HuH-7 (cell line): ENCODE measurements at regions not wholly inside any gene's neighbourhood (a gene's known extent, or its start where the extent isn't known, plus 50 kb on each side); places are given as distances from the start of the nearest gene placed in this dataset.
"Not testable (repeated sequence)": the region's sequence is repeated elsewhere in the genome, so short reads cannot be mapped to it uniquely, and the experiment has no call there.

ENCODE experiments used
- DNase-seq: peaks from one replicate; pipeline ENCODE4 v3.0.0; 2011; ENCODE audit warnings: low spot score

DNA sequence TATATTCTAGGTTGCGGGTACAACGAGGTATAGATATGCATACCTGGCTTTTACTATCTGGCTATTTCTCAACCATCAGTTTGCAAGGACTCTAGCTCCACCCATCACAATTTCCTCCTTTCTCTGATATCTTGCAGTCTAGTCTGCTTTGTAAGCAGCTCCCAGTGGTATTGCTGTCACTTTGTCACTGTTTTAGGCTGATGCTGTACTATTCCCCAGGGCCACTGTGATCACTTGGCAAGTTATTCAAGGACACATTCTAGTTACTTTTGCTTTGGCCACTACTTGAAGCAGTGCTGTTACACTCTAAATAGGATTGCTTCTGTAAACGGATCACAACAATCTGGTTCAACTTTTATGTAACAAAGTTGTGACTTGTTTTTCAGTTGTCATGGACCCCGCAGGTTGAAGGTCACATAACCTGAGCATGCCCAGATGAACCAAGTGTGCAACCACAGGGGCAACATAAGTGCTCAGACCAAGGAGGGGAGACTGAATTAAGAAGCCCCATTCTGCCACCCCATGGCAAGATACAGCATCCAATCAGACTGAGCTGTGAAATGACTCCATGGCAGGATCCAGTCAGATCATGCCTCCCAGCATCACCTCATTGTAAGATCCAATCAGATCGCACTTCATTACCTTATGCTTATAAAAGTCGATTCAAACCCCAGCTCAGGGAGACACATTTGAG lies 588.4 kb upstream of the CITED2 start:
- no peak for DNase-seq

DNA sequence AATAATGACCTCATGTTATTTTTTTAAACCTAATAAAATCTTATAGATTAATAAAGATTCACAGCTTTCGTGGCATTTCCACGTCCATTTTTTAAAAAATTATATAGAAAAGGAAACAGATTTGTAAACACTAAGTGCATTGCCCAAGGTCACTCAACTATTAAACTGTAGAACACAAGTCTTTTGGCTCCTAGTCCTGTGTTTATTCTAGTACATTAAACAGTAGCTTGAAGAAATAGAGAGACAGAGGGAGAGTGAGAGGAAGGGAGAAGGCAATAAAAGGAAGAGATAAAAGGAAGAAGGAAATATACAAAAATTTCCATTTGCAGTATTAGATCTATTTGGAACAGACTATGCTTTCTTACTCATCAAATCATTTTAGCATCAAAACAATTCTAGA lies 586.7 kb upstream of the CITED2 start:
- no peak for DNase-seq

DNA sequence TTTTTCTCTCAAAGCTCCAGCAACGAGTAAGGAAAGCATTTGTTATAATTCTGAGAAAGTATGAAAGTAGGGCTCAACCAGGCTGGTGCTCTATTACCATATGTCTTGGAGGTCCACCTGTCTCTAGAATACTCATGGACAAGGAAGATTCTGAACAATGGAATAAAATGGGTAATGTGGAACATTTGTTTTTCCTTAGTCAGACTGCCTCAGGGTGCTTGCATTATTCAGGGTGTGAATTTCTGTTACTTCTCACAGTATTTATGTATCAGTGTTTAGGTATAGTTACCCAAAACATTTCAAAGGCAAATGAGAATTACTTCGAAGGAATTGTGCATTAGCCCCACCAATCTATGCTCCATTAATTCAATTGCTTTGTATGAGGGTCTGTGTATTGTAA lies 586.2 kb upstream of the CITED2 start:
- DNase-seq, result no peak

DNA sequence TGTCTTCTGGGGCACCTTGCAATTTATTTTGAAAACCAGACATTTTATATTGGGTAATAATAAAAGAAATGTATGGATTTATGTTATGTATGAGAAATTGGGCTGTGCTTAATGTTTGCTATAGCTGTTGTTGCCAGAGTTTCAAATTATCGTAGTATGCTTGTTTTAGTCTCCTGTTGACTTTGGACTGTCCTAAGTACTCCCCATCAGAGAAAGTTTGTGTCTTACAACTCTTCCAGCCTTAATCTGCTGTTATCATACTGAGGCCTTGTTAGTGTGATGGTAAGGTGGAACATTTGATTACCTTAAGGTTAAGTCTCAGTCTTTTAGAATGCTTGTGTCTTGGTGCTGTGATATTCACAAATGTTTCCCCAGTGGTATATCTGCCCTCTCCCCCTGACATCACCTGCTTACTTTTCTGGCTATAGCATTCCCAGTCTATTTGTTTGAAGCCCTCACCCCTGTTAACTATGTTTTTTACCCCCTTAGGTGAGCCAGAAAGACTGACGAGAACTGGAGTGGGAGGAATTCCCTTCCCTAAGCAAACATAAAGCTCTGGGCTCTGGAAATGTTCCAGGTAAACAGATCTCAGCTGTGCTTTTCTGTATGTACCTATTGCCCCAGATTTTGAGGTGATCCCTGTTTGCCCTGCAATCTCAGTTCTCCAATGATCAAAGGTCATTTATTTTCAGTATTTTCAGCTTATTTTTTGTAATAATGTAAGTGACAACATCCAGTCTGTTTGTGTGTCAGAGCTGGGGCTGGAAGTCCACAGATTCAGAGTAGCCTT lies 581.1 kb upstream of the CITED2 start:
- DNase-seq, result peak; percentile 58

DNA sequence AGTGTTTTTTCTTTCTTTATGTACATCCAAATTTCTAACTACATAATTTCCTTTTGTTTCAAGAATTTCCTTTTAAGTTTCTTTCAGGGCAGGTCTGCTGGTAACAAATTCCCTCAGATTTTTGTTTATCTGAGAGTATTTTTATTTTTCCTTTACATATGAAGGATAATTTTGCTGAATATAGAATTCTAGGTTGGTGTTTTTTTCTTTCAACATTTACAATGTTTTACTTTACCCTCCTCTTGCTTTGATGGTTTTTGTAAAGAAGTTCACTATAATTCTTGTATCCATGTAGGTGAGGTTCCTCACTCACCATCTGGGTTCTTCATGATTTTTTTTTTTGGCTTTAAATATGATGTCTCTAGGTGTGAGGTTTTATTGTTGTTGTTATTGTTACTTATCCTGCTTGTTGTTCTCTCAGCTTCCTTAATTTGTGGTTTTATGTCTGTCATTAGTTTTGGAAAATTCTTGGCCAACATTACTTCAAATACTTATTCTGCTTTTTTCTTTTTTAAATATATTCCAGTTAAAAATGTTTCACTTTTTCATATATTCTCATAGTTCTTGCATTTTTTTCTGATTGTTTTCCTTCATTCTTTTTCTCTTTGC lies 580.1 kb upstream of the CITED2 start:
- DNase-seq, result no peak

DNA sequence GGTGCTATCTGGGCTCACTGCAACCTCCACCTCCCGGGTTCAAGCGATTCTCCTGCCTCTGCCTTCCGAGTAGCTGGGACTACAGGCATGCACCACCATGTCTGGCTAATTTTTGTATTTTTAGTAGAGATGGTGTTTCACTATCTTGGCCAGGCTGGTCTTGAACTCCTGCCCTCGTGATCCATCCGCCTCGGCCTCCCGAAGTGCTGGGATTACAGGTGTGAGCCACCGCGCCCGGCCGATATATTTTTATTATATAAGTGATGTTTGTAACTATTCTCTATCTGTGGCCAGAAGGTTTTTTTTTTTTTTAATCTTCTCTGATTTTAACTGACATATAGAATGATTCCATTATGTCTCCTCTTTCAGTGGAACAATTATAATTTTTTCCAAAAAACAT lies 579.3 kb upstream of the CITED2 start:
- DNase-seq, result not testable (repeated sequence)

DNA sequence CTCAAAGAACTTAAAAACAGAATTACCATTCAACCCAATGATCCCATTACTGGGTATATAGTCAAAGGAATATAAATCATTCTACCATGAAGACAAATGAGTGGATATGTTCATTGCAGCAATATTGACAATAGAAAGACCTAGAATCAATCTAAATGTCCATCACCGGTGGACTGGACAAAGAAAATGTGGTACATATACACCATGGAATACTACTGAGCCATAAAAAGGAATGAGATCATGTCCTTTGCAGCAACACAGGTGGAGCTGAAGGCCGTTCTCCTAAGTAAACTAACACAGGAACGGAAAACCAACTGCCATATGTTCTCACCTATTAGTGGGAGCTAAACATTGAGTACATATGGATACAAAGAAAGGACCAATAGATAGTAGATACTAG lies 576.7 kb upstream of the CITED2 start:
- DNase-seq, result no peak

DNA sequence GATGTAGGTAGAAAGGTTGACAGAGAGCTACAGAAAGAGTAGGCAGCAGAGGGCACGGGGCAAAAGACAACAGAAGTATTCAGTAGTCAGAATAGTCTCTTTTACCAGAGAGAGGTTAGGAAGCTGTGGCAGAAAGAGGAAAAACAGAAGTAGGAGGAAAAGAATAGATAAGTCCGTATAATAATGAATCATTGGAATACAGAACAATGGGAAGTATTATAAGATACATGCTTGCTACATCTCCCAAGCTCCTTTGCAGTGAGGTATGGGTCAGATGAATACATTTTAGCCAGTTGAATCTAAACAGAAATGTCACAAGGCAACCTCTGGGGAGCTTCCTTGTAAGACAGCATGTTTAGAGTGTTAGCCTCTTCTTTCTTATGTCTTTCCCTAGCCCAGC lies 570.5 kb upstream of the CITED2 start:
- DNase-seq, result no peak

DNA sequence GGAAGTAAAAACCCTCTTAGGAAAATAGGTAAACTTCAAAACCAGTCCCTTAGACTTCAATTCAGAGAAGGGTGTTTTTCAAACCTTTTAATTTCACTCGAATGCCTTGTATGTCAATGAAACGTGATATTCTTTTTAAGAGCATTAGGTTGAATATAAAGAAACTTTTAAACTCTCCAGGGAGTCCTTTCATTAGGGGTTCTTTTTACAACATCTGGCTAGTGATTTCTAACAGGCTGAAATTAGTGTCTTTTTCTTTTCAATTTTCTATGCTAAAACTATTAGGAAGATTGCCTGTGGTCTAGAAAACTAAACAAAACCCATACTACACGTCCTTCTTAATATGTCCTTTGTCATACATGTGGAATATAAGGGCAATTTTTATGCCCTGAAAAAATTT lies 569.7 kb upstream of the CITED2 start:
- no peak for DNase-seq

DNA sequence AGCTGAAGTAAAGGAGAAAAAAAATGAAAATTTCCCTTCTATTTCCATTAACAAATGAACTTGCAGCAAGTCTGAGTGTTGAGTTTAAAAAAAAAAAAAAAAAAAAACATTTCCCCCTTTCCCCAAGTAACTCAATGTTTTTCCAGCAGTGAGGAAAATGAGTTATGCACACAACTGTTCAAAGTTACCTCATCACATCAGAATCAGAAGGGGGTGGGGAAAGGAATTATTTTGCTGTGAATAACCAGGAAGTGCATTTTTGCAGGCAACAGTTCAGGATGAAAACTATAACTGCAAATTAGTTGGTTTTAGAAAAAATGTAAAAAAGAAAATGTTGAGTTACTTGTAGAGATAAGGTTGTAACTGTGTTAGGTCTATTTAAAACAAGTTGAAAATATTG lies 568.9 kb upstream of the CITED2 start:
- peak; percentile 50 for DNase-seq

DNA sequence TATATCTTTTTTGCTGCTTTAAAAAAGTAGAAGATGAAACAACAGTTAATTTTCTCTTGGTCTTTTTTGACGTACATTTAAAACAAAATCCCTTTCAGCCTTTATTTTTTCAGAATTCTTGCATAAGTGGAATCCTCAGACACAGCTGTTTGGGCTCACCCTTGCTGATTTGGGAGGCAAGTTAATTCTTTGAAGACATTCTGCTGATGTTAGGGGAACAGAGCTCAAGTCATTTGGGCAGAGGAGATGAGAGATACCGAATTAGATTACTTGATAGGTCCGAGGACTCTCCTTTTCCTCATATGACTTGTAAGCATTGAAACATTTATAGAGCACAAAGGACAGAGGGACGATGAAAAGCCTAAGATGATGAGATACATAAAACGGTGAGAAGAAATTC lies 567.9 kb upstream of the CITED2 start:
- no peak for DNase-seq

DNA sequence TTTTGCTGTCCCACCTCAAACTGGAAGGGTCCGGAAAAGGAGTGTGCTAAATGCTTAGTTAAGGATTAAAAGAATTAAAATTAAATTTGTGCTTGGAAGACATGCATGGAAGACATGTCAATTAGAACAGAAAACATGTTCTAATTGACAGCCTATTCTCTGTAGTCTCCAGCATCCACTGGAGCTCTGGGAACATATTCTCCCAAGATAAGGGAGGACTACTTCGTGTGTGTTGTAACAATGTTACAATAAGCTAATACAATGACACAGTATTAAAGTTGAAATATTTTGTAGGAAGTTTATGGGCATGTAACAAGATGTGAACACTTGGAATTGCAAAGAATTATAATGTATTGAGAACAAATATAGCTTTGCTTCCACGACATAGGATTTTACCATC lies 567.4 kb upstream of the CITED2 start:
- DNase-seq, result no peak

DNA sequence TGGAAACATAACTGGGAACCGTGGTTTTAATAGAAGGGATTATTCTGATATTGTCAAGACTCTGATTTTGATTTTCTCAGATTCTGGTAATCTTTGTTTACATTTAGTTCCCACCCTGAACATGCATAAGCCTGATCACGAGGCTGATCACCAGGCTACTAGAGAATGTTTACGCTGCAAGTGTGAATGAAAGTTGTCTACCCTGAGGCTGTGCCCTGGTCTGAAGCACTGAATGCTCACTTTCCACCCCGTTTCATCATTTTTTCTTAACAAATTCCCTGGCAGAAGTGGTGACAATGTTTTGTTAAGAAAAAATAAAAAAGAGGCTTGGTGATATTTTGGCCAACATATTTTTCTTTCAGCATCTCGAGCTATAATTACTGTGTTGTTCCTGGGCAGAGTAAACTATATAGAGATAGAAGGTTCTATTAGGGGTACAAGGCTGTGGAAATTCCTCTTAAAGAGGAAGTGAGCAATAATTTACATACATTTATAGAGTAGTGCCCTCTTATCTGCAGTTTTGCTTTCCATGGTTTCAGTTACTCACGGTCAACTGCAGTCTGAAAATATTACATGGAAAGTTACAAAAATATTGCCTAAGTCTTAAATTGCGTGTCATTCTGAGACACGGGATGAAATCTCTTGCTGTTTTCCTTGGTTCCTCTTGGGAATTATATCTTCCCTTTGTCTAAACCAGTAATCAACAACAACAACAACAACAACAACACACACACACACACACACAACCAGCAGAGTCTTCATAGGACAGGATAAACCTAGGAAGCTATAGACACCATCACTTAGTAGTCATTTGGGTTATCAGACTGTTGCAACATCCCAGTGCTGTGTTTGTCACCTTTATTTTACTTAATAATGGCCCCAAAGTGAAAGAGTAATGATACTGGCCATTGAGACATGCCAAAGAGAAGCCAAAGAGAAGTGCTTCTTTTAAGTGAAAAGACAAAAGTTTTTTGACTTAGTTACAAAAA lies 566.6 kb upstream of the CITED2 start:
- DNase-seq, result no peak

DNA sequence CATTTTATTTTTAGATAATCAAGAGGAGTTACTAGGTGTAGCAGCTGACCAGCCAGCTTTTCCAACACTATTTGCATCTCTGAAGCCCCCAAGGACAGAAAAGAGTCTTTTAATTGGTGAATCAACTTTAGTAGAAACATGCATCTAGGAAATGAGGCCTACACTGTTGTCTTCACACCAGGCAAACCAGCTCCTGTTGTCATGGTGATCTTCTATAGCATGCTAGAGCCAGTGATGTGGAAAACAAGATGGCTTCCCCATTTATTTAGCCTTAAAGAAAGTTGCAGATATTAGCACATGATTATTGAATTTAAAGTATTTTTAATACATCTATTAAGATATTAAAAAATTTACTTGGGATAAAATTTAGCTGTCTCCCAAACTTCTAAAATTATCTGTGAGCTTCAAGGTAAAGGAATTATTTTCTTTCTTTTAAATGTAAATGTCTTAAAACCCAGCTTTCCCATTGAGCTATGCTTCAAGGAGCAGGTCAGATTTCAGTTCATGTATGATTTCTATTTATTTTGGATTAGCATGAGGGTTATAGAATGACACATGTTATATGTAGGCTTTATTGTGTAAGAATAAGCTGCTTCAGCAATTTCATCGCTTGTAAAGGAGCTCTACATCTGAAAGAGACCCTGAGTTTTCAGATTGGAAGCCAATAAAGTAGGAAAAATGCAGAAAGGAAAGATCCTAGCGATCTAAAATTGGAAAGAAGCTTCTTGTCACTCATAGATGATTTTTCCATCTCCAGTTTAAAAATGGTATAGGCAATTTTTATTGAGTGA lies 564.9 kb upstream of the CITED2 start:
- DNase-seq, result no peak

DNA sequence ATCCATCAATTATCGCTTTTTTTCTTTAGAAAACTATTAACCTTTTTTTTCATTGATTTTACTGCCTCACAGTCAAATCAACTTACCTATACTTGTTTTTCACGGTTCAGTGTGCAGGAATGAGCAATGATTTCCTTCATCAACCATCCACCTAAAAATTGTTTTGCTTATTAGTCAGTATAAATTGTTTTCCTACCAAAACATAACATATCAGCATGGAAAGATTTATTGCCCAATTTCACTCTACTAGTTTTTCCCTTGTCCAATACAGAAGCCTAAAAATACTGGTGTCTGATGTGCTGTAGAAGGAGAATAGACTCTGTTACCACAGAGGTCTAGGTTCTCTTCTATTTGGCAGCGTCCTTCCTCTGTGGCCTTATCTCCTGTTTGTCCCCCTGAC lies 558.2 kb upstream of the CITED2 start:
- no peak for DNase-seq

DNA sequence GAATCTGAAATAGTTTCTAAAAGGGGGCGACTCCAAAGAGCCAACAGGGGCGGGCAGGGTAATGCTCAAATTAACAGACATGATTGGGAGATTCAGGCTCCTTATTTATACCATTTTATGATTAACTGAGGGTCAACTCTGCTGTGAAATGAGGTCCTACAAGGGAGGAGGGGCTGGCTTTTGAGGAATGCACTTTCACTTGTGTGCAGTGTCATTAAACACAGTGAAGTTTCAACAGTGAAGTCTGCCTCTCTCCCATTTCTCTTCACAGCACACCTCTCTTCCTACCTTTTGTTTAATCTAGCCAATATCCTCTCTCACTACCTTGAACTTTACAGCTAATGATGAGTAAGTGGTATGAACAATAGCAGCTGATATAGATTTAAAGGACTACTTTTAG lies 557.3 kb upstream of the CITED2 start:
- DNase-seq, result peak; percentile 28

DNA sequence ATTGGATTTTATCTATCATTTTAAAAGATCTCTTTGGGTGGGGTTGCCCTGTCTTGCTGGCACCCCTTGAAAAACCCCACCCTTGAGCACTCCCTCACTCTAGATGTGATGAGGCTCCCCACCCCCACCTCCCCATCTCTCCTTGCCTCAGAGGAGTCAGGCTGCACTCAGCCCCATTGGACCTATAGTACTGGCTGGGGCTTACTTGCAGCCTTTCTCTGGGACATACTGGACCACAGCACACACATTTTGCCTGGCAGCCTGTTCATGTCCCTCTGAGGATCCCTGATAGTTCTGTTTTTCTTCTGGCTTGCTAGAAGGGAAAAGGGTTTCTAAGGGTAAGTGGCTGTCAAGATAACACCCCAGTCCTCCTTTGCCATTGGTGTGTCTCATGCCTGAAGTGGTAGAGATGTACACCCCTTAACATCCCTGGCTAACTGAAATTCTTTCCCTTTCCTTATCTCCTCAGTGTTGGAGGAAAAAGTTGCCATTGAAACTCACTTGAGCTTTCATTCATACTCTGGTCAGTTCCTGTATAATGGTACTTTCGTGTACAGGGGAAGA lies 553.4 kb upstream of the CITED2 start:
- no peak for DNase-seq

DNA sequence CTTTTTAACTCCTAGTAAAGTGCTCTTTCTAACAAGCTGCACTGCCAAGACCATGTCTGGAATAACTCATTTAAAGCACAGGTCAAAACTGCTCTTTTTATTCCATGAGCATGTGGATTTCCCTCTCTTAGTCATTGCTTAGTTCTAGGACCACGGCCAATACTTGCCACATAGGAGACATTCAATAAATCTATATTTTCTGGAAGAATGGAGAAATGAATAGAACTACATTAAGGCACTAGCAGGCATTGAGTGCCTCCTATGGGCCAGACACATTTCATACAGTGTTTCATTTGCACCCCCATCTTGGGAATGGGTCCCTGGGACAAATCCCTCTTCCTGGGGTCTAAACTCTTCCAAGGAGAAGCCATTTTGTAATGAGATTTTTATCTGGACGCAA lies 552.8 kb upstream of the CITED2 start:
- no peak for DNase-seq

DNA sequence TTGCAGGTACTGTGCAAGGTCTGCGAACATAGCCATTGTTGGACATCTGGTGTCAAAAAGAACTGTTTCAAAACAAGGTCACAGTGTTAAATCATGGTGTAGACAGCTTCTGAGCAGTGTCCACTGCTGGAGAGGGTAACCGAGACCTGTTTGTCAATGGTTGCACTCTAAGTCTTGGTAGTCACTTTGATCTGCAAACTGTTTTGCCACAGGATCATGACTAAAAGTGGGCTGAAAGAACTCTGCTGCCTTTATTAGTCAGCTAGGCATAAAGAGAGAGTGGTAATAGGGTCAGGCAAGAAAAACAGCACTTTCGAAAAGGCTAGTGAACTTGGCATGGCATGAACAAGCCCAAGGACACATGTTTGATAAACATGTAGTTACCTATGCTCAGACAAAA lies 552.3 kb upstream of the CITED2 start:
- DNase-seq, result no peak

DNA sequence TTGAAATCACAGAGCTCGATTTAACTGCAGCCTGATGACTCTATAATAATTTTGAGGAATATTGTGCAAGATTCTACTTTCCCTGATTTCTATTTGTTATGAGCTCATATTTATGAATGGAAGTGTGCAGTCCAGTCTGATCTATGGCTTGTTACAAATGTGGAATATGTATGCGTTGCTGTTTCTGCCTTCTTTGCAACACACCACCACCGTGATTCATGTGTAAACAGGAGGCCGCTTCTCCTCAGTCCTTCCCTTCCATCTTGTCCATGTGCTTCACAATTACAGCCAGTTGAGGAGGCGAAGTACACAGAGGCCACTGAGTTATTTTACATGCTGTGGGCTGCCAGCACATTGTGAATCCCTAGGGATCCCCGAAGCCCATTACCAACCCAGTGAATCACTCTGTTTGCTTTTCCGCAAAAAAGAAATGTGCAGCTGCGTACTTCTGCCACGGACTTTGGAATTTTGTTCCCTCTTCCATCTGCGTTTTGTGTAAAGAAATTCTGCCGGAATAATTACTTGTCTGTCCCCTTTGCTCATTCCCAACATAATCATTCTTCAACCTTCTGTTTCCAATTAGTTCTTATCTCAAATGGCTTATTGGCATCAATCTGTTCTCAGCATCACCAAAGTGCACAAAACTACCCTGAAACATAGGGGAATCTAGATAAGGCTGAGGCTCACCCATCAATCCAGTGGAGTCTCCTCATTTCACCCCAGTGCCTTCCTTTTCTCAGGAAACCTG lies 551.6 kb upstream of the CITED2 start:
- peak; percentile 55 for DNase-seq
